Natural killer cell treated with Interleukin-12 subunit alpha and Interleukin-12 subunit beta and Interleukin-15 and Interleukin-18, amount 100 ng/mL, for 72 hours (primary cell): ENCODE measurements at regions not wholly inside any gene's neighbourhood (a gene's known extent, or its start where the extent isn't known, plus 50 kb on each side); places are given as distances from the start of the nearest gene placed in this dataset.

Experiments
- ATAC-seq, 2 donors: fragments of 150-1000 bp; cut with Tn5 transposase in 1 of 2; sonication (Bioruptor Pico), chemical (Tn5 transposase) in 1 of 2; 2 replicates each; pipeline ENCODE4 v1.10.0; 2021
- DNase-seq: peaks from one replicate; pipeline ENCODE4 v3.0.0; 2022; ENCODE audit warnings: low spot score
- H3K27ac Mint-ChIP-seq, 2 donors: 1 replicate in 1 of 2; 2 replicates in 1 of 2; pipeline ENCODE4 v1.8.0; 2022; ENCODE audit warnings: mixed read lengths in 2 of 2, mild to moderate bottlenecking in 1 of 2, moderate library complexity in 1 of 2
- H3K27me3 Mint-ChIP-seq, 2 donors: 1 replicate in 1 of 2; 2 replicates in 1 of 2; pipeline ENCODE4 v1.8.0; 2022; ENCODE audit warnings: mixed read lengths in 2 of 2
- H3K36me3 Mint-ChIP-seq: one replicate; pipeline ENCODE4 v1.8.0; 2022; ENCODE audit warnings: mixed read lengths
- H3K4me1 Mint-ChIP-seq, 2 donors: 1 replicate in 1 of 2; 2 replicates in 1 of 2; pipeline ENCODE4 v1.8.0; 2022; ENCODE audit warnings: low read depth in 2 of 2, mixed read lengths in 2 of 2, mild to moderate bottlenecking in 1 of 2
- H3K4me3 Mint-ChIP-seq: one replicate; pipeline ENCODE4 v1.8.0; 2022; ENCODE audit warnings: mixed read lengths
- H3K9me3 Mint-ChIP-seq: 2 replicates; pipeline ENCODE4 v1.8.0; 2022; ENCODE audit warnings: mixed read lengths

DNA sequence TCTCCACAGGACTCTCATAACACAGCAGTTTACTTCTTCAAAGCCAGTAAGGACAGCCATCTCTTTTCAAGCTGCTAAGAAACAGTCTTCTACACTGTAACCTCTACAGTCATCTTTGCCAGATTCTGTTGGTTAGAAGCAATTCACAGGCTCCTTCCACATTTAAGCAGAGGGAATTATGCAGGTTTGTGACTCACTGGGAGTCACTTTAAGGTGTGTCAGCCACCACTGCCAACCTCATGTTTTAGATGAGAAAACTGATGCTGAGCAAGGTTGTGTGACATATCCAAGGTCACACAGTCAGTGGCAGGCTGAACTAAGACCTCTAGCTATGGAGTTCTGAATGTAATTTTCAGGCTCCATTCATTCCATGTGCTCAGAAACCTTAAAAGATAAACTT lies 143.5 kb downstream of the QDPR start:
- Mint-ChIP-seq H3K27ac (no peak overlapping the region), H3K9me3 (no peaks in the 10 kb centered on the region), H3K4me1 (no peaks in the 10 kb centered on the region), H3K27me3 (peaks cover 12 to 21% of the 10 kb centered on the region in 2 donors), H3K36me3 (no peaks in the 10 kb centered on the region), H3K4me3 (no peak overlapping the region)
- DNase-seq (no peak), ATAC-seq (no peak)

- Mint-ChIP-seq H3K27me3 (peaks cover 15 to 18% of the 10 kb centered on the region in 2 donors), H3K36me3 (no peaks in the 10 kb centered on the region), H3K4me3 (no peak overlapping the region), H3K4me1 (no peaks in the 10 kb centered on the region), H3K9me3 (no peaks in the 10 kb centered on the region), H3K27ac (no peak overlapping the region)
- ATAC-seq (no peak), DNase-seq (no peak)
Observed at GRCh38 chr4:17367201-17367600, 144.7 kb downstream of the QDPR start.

DNA sequence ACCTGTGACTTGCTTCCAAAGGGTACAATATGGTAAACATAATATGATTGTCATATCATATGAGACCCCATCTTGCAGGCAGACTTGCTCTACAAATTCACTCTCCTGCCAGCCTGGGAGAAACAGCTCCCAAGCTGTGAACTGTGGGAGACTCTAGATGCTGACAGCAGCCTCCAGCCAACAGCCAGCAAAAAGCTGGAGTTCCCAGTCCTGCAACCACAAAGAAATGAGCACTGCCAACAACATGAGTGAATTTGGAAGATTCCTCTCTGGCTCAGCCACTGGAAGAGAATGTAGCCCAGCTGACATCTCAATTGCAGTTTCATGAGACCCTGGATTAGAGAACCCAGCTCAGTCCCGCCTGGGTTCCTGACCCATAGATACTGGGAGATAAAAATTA lies 145.4 kb downstream of the QDPR start:
- H3K36me3 Mint-ChIP-seq = no peaks in the 10 kb centered on the region
- H3K27me3 Mint-ChIP-seq = peaks cover 18 to 25% of the 10 kb centered on the region in 2 donors
- ATAC-seq = no peak
- H3K4me1 Mint-ChIP-seq = no peaks in the 10 kb centered on the region
- H3K27ac Mint-ChIP-seq = no peak overlapping the region
- H3K9me3 Mint-ChIP-seq = no peaks in the 10 kb centered on the region
- no peak for DNase-seq
- no peak overlapping the region for H3K4me3 Mint-ChIP-seq

- H3K27me3 Mint-ChIP-seq = peaks cover 20 to 25% of the 10 kb centered on the region in 2 donors
- DNase-seq = no peak
- H3K4me3 Mint-ChIP-seq = no peak overlapping the region
- ATAC-seq = no peak
- H3K36me3 Mint-ChIP-seq = no peaks in the 10 kb centered on the region
- no peaks in the 10 kb centered on the region for H3K9me3 Mint-ChIP-seq
- H3K27ac Mint-ChIP-seq = no peak overlapping the region
- H3K4me1 Mint-ChIP-seq = no peaks in the 10 kb centered on the region
Observed at GRCh38 chr4:17362430-17362829, 149.5 kb downstream of the QDPR start.

DNA sequence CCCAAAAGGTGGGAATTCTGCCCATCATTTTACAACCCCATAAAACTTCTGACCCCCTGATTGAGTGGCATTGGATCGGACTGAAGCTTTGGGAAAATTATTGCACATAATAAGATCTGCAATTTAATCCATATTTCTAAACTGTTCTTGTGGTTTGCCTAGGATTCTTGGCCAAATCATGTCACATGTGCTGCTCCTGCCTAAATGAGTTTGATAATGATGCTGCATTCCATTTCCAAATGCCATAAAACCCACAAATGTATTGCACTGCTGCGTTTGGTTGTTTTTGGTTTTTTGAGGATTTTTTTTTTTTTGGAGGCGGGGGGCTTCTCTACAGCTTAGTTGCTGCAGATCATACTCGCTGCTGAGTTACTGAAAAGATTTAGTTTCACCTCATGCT lies 153.6 kb downstream of the QDPR start:
- H3K9me3 Mint-ChIP-seq = no peaks in the 10 kb centered on the region
- H3K27me3 Mint-ChIP-seq = peaks cover 23 to 36% of the 10 kb centered on the region in 2 donors
- H3K36me3 Mint-ChIP-seq = no peaks in the 10 kb centered on the region
- ATAC-seq (no peak), DNase-seq (no peak)
- H3K27ac Mint-ChIP-seq = no peak overlapping the region
- no peaks in the 10 kb centered on the region for H3K4me1 Mint-ChIP-seq
- no peak overlapping the region for H3K4me3 Mint-ChIP-seq

GRCh38 chr4:17356926-17357325 lies 155.0 kb downstream of the QDPR start:
- H3K27me3 Mint-ChIP-seq = peaks cover 15 to 25% of the 10 kb centered on the region in 2 donors
- no peak overlapping the region for H3K27ac Mint-ChIP-seq
- H3K4me1 Mint-ChIP-seq = no peaks in the 10 kb centered on the region
- no peaks in the 10 kb centered on the region for H3K36me3 Mint-ChIP-seq
- H3K9me3 Mint-ChIP-seq = no peaks in the 10 kb centered on the region
- DNase-seq (no peak), ATAC-seq (no peak)
- no peak overlapping the region for H3K4me3 Mint-ChIP-seq

- H3K4me3 Mint-ChIP-seq = no peak overlapping the region
- DNase-seq (no peak), ATAC-seq (no peak)
- no peak overlapping the region for H3K27ac Mint-ChIP-seq
- H3K27me3 Mint-ChIP-seq = peaks cover 13 to 21% of the 10 kb centered on the region in 2 donors
- no peaks in the 10 kb centered on the region for H3K36me3 Mint-ChIP-seq
- H3K9me3 Mint-ChIP-seq = no peaks in the 10 kb centered on the region
- H3K4me1 Mint-ChIP-seq = no peaks in the 10 kb centered on the region
Observed at GRCh38 chr4:17352357-17352756, 159.5 kb downstream of the QDPR start.

- Mint-ChIP-seq H3K9me3 (no peaks in the 10 kb centered on the region), H3K27ac (no peak overlapping the region), H3K4me1 (no peaks in the 10 kb centered on the region), H3K4me3 (no peak overlapping the region), H3K27me3 (peaks cover 7 to 17% of the 10 kb centered on the region in 2 donors), H3K36me3 (no peaks in the 10 kb centered on the region)
- DNase-seq = no peak
- no peak for ATAC-seq
Observed at GRCh38 chr4:17347445-17347844, 164.4 kb downstream of the QDPR start.

- no peak overlapping the region for H3K4me3 Mint-ChIP-seq
- peaks cover 4 to 5% of the 10 kb centered on the region in 2 donors for H3K4me1 Mint-ChIP-seq
- peaks cover 14 to 17% of the 10 kb centered on the region in 2 donors for H3K27me3 Mint-ChIP-seq
- ATAC-seq (no peak), DNase-seq (no peak)
- no peaks in the 10 kb centered on the region for H3K36me3 Mint-ChIP-seq
- H3K27ac Mint-ChIP-seq = no peak overlapping the region
- H3K9me3 Mint-ChIP-seq = no peaks in the 10 kb centered on the region
Observed at GRCh38 chr4:17339376-17339775, 172.5 kb downstream of the QDPR start.

DNA sequence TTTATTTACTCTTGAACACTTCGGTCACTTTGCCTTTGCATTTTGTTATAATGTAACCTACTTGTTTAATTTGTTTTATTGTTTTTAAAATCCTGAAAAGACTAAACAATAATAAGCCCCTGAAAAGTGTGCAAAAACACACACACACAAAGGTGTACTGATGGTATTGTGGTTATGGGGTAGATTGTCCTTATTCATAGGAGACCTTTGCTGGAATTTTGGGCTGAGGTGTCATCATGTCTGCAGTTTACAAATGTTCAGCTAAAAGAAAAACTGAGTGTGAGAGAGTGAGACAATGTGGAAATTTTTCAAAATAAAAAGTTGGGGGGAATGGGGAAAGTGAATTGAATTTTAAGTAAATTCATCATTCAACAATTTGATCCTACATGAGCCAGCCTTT lies 174.9 kb downstream of the QDPR start:
- Mint-ChIP-seq H3K4me3 (no peak overlapping the region), H3K36me3 (no peaks in the 10 kb centered on the region), H3K27ac (no peak overlapping the region), H3K27me3 (peaks cover 10 to 11% of the 10 kb centered on the region in 2 donors), H3K4me1 (peaks cover 4 to 5% of the 10 kb centered on the region in 2 donors), H3K9me3 (no peaks in the 10 kb centered on the region)
- DNase-seq = no peak
- ATAC-seq = no peak

DNA sequence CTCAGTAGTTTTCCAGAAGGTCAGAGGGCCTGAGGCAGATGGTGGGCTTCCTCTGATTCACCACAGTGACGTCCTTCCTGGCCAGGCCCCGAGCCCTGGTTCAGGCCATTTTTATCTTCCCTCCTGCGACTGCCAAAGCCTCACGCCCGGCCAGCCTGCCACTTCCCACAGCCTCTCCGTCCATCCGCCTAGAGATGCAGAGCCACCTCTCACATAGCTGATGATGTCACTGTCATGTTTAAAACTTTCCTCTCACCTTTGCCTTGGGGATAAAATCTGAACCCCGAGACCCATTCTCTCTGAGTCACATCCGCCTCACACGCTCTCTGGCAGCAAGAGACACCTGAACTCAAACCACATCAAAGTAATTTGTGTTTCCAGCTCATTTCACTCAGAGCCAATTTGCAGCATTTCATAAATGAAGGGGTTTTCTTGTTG lies 175.3 kb downstream of the QDPR start:
- H3K4me1 Mint-ChIP-seq = peaks cover 4 to 5% of the 10 kb centered on the region in 2 donors
- no peaks in the 10 kb centered on the region for H3K9me3 Mint-ChIP-seq
- ATAC-seq (peak; percentile 64 to 77), DNase-seq (no peak)
- H3K27ac Mint-ChIP-seq = no peak overlapping the region
- H3K27me3 Mint-ChIP-seq = peaks cover 10% of the 10 kb centered on the region in 2 donors
- no peaks in the 10 kb centered on the region for H3K36me3 Mint-ChIP-seq
- H3K4me3 Mint-ChIP-seq = peak overlapping the region; percentile 12

DNA sequence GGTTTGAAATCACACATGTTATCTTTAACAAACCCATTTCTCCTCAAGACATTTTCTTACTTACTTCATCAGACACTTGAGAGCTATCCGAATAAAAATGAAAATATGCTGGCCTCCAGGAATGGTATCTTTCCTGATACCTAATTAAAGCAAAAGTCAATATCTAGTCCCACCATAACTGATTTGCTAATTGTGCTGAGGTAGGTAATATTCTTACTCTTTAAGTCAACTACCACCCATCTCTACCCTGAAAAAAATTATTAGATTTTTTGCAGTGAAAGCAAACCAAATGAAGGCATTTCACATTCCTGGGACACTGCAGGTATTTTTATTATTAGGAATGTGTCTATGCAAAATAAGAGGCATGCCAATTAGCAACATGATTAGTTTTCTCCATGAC lies 175.8 kb downstream of the QDPR start:
- no peaks in the 10 kb centered on the region for H3K36me3 Mint-ChIP-seq
- no peaks in the 10 kb centered on the region for H3K9me3 Mint-ChIP-seq
- no peak overlapping the region for H3K27ac Mint-ChIP-seq
- H3K4me1 Mint-ChIP-seq = peaks cover 4 to 5% of the 10 kb centered on the region in 2 donors
- H3K4me3 Mint-ChIP-seq = no peak overlapping the region
- ATAC-seq (no peak), DNase-seq (no peak)
- H3K27me3 Mint-ChIP-seq = peaks cover 10% of the 10 kb centered on the region in 2 donors

GRCh38 chr4:17335371-17335770 lies 176.5 kb downstream of the QDPR start:
- Mint-ChIP-seq H3K36me3 (no peaks in the 10 kb centered on the region), H3K27me3 (peaks cover 10% of the 10 kb centered on the region in 2 donors), H3K4me3 (no peak overlapping the region), H3K4me1 (peaks cover 4 to 5% of the 10 kb centered on the region in 2 donors), H3K27ac (no peak overlapping the region), H3K9me3 (no peaks in the 10 kb centered on the region)
- DNase-seq (no peak), ATAC-seq (no peak)

DNA sequence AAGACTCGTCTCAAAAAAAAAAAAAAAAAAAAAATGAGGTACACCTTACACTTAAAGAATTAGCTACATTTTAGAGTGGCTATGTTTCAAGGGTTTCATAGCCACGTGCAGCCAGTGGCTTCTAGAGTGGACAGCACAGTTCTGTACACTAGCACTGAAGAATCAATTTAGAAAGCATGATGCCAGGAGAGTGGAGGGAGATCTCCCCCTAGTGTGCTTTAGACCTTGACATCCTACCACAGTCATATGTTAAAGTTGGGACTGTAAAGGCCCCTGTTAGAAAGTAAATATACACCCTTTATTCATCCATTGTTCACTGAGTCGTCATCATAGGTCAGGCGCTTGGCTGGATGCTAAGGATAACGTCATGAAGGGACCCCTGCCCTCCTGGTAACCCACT lies 179.4 kb downstream of the QDPR start:
- Mint-ChIP-seq H3K27me3 (peaks cover 13 to 17% of the 10 kb centered on the region in 2 donors), H3K4me1 (peaks cover 4 to 5% of the 10 kb centered on the region in 2 donors), H3K27ac (no peak overlapping the region), H3K4me3 (no peak overlapping the region), H3K9me3 (no peaks in the 10 kb centered on the region), H3K36me3 (no peaks in the 10 kb centered on the region)
- DNase-seq (no peak), ATAC-seq (no peak)

DNA sequence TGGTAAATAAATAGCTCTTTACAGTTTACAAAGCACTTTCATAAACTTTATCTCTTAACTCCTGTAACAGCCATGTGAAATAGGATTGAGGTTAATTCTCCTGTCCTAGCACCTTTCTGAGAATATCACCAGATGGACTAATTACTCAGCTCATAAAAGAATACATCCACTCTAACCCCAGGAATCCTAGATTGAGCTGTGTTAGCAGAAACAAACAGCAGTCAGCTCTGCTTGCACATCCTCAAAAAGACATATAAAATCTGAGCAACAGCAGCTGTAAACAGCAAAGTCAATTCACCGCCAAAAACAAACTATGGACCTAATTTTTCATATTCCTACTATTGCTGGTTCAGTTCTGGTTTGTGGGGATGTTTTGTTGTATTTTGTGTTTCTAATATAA lies 182.8 kb downstream of the QDPR start:
- H3K27ac Mint-ChIP-seq = no peak overlapping the region
- no peak for ATAC-seq
- peaks cover 8 to 16% of the 10 kb centered on the region in 2 donors for H3K27me3 Mint-ChIP-seq

More for the DNA sequence above, 182.8 kb downstream of the QDPR start:
- Mint-ChIP-seq H3K4me3 (no peak overlapping the region), H3K9me3 (no peaks in the 10 kb centered on the region), H3K36me3 (no peaks in the 10 kb centered on the region), H3K4me1 (peaks cover 0 to 5% of the 10 kb centered on the region in 2 donors)
- DNase-seq = no peak
